ENCODE measurements at regions not wholly inside any gene's neighbourhood (a gene's known extent, or its start where the extent isn't known, plus 50 kb on each side); places are given as distances from the start of the nearest gene placed in this dataset.

GRCh38 chr1:173411835-173412742, 65.0 kb upstream of the PRDX6 start:
- Histone ChIP-seq H3K4me2 (no peak overlapping the region), H2AFZ (ENCODE audit: low read depth) (no peak overlapping the region), H3K79me2 (ENCODE audit: insufficient read depth, low read depth) (no peaks in the 10 kb centered on the region), H3K27me3 (ENCODE audit: insufficient read depth, low read depth) (no peaks in the 10 kb centered on the region), H3K4me3 (IDR thresholded peaks at IDR 0.05; ENCODE audit: insufficient read depth, low read depth, low read length) (no peak overlapping the region), H3K36me3 (ENCODE audit: insufficient read depth) (no peaks in the 10 kb centered on the region), H3K9ac (no peak overlapping the region), H3K27ac (no peak overlapping the region), H4K20me1 (ENCODE audit: insufficient read depth) (no peaks in the 10 kb centered on the region), H3K4me1 (ENCODE audit: low read depth, poor library complexity, severe bottlenecking) (no peaks in the 10 kb centered on the region)
- TF ChIP-seq, protein P1, sequence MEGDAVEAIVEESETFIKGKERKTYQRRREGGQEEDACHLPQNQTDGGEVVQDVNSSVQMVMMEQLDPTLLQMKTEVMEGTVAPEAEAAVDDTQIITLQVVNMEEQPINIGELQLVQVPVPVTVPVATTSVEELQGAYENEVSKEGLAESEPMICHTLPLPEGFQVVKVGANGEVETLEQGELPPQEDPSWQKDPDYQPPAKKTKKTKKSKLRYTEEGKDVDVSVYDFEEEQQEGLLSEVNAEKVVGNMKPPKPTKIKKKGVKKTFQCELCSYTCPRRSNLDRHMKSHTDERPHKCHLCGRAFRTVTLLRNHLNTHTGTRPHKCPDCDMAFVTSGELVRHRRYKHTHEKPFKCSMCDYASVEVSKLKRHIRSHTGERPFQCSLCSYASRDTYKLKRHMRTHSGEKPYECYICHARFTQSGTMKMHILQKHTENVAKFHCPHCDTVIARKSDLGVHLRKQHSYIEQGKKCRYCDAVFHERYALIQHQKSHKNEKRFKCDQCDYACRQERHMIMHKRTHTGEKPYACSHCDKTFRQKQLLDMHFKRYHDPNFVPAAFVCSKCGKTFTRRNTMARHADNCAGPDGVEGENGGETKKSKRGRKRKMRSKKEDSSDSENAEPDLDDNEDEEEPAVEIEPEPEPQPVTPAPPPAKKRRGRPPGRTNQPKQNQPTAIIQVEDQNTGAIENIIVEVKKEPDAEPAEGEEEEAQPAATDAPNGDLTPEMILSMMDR (conservative IDR thresholded peaks at IDR 0.05; ENCODE audit: low read depth, low read length), result no peak

DNA sequence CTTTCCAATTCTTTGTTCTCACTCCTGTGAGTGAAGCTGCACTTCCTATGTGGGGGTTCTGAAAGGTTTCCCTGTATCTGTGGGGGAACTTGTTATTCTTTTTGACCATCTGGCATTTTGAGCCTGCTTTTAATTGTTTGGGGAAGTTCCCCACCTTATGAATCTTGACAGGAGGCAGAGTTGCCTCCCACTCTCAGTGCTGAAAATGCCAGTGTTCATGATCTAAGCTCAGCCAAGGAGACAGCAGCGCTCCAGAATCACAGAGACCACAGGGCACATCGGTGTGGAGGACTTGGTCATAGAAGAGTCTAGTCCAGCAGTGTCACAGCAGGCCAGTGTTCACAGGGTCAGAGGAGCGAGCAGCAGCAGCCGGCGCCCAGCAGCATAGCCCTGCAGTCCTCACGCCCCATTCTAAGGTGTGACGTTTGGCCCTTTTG, 63.8 kb upstream of the PRDX6 start:
- Histone ChIP-seq H3K4me3 (IDR thresholded peaks at IDR 0.05; ENCODE audit: insufficient read depth, low read depth, low read length) (no peak overlapping the region), H3K4me2 (no peak overlapping the region), H3K27me3 (ENCODE audit: insufficient read depth, low read depth) (no peaks in the 10 kb centered on the region), H4K20me1 (ENCODE audit: insufficient read depth) (no peaks in the 10 kb centered on the region), H3K9ac (no peak overlapping the region), H3K79me2 (ENCODE audit: insufficient read depth, low read depth) (no peaks in the 10 kb centered on the region), H2AFZ (ENCODE audit: low read depth) (no peak overlapping the region), H3K27ac (no peak overlapping the region), H3K4me1 (ENCODE audit: low read depth, poor library complexity, severe bottlenecking) (peaks cover 7% of the 10 kb centered on the region), H3K36me3 (ENCODE audit: insufficient read depth) (no peaks in the 10 kb centered on the region)
- TF ChIP-seq, protein P1 (conservative IDR thresholded peaks at IDR 0.05; ENCODE audit: low read depth, low read length), result no peak

- no peak overlapping the region for H3K4me3 ChIP-seq (IDR thresholded peaks at IDR 0.05; ENCODE audit: insufficient read depth, low read depth, low read length)
- no peaks in the 10 kb centered on the region for H3K36me3 ChIP-seq (ENCODE audit: insufficient read depth)
- TF ChIP-seq, protein P1 (conservative IDR thresholded peaks at IDR 0.05; ENCODE audit: low read depth, low read length), result no peak
- no peak overlapping the region for H3K27ac ChIP-seq
- no peaks in the 10 kb centered on the region for H3K79me2 ChIP-seq (ENCODE audit: insufficient read depth, low read depth)
- H3K4me1 ChIP-seq (ENCODE audit: low read depth, poor library complexity, severe bottlenecking), result peaks cover 14% of the 10 kb centered on the region
- no peak overlapping the region for H3K9ac ChIP-seq
- H2AFZ ChIP-seq (ENCODE audit: low read depth), result no peak overlapping the region
- no peaks in the 10 kb centered on the region; the same call in 1 of the 2 replicates for H4K20me1 ChIP-seq (ENCODE audit: insufficient read depth)
- H3K27me3 ChIP-seq (ENCODE audit: insufficient read depth, low read depth), result no peaks in the 10 kb centered on the region
- H3K4me2 ChIP-seq, result no peak overlapping the region
Observed at GRCh38 chr1:173414136-173414535, 63.0 kb upstream of the PRDX6 start.

- no peak overlapping the region for H3K4me2 ChIP-seq
- H3K36me3 ChIP-seq (ENCODE audit: insufficient read depth), result no peaks in the 10 kb centered on the region
- H2AFZ ChIP-seq (ENCODE audit: low read depth), result no peak overlapping the region
- no peaks in the 10 kb centered on the region for H3K79me2 ChIP-seq (ENCODE audit: insufficient read depth, low read depth)
- H3K27me3 ChIP-seq (ENCODE audit: insufficient read depth, low read depth), result no peaks in the 10 kb centered on the region
- H4K20me1 ChIP-seq (ENCODE audit: insufficient read depth), result no peaks in the 10 kb centered on the region; the same call in 1 of the 2 replicates
- TF ChIP-seq, protein P1 (conservative IDR thresholded peaks at IDR 0.05; ENCODE audit: low read depth, low read length), result no peak
- H3K4me1 ChIP-seq (ENCODE audit: low read depth, poor library complexity, severe bottlenecking), result peaks cover 14% of the 10 kb centered on the region
- H3K27ac ChIP-seq, result no peak overlapping the region
- H3K4me3 ChIP-seq (IDR thresholded peaks at IDR 0.05; ENCODE audit: insufficient read depth, low read depth, low read length), result no peak overlapping the region
- no peak overlapping the region for H3K9ac ChIP-seq
Observed at GRCh38 chr1:173414539-173415226, 62.5 kb upstream of the PRDX6 start.
